C4-2B (cell line): ENCODE measurements at regions not wholly inside any gene's neighbourhood (a gene's known extent, or its start where the extent isn't known, plus 50 kb on each side); places are given as distances from the start of the nearest gene placed in this dataset.

Experiments used
- ZFX ChIP-seq: fragments of 450-650 bp; IDR thresholded peaks from 2 replicates; pipeline ENCODE4 v1.6.1; 2017
- TF ChIP-seq, protein P1 (sequence below): fragments of 450-650 bp; conservative IDR thresholded peaks from 2 replicates; pipeline ENCODE4 v1.5.1; 2017; ENCODE audit warnings: mild to moderate bottlenecking

DNA sequence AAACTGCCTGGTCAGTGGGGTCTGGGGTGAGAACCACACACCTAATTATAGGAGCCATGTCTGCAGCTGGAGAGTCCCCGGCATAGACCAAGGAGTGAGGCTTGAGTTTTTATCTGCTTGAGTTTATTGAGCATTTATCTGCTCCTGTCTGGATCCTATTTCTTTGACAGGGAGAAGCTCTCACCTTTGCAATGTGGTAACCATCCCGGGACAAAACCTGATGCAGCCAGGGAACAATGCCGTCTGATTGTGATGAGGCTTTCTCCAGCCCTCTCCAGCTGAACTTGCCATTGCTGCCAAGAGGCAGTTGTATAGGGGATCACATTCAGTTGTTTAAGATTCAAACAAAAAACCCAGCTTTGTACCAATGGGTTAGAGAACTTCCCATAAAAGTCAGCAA, 324.4 kb downstream of the TSN start:
- TF ChIP-seq, protein P1, sequence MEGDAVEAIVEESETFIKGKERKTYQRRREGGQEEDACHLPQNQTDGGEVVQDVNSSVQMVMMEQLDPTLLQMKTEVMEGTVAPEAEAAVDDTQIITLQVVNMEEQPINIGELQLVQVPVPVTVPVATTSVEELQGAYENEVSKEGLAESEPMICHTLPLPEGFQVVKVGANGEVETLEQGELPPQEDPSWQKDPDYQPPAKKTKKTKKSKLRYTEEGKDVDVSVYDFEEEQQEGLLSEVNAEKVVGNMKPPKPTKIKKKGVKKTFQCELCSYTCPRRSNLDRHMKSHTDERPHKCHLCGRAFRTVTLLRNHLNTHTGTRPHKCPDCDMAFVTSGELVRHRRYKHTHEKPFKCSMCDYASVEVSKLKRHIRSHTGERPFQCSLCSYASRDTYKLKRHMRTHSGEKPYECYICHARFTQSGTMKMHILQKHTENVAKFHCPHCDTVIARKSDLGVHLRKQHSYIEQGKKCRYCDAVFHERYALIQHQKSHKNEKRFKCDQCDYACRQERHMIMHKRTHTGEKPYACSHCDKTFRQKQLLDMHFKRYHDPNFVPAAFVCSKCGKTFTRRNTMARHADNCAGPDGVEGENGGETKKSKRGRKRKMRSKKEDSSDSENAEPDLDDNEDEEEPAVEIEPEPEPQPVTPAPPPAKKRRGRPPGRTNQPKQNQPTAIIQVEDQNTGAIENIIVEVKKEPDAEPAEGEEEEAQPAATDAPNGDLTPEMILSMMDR = no peak
- no peak for TF ChIP-seq ZFX
